Progenitor cell of endocrine pancreas (in vitro differentiated cells): ENCODE measurements at regions not wholly inside any gene's neighbourhood (a gene's known extent, or its start where the extent isn't known, plus 50 kb on each side); places are given as distances from the start of the nearest gene placed in this dataset.

Experiments used
- DNase-seq: peaks from one replicate; pipeline ENCODE4 v3.0.0; 2021; ENCODE audit warnings: low spot score; ENCODE audit not compliant: unreplicated experiment
- H3K27ac Mint-ChIP-seq: 2 replicates; pipeline ENCODE4 v1.8.0; 2021; ENCODE audit warnings: mild to moderate bottlenecking, moderate library complexity, mixed read lengths
- H3K27me3 Mint-ChIP-seq: 2 replicates; pipeline ENCODE4 v1.8.0; 2021; ENCODE audit warnings: mixed read lengths
- H3K36me3 Mint-ChIP-seq: 2 replicates; pipeline ENCODE4 v1.8.0; 2022; ENCODE audit warnings: mixed read lengths; ENCODE audit not compliant: insufficient read depth
- H3K4me1 Mint-ChIP-seq: 2 replicates; pipeline ENCODE4 v1.8.0; 2021; ENCODE audit warnings: low read depth, mixed read lengths
- H3K4me3 Mint-ChIP-seq: 2 replicates; pipeline ENCODE4 v1.8.0; 2021; ENCODE audit warnings: low read depth, mild to moderate bottlenecking, moderate library complexity, mixed read lengths
- H3K9me3 Mint-ChIP-seq: 2 replicates; pipeline ENCODE4 v1.8.0; 2021; ENCODE audit warnings: low read depth, mixed read lengths
- CTCF ChIP-seq: fragments of 200-600 bp; sonication (generic); IDR thresholded peaks from one replicate; pipeline ENCODE4 v1.5.0; 2021; ENCODE audit warnings: antibody characterized with exemption, mild to moderate bottlenecking; ENCODE audit not compliant: unreplicated experiment

GRCh38 chr4:161238033-161238432 is 925.8 kb downstream of the FSTL5 start:
- H3K36me3 Mint-ChIP-seq, result no peaks in the 10 kb centered on the region
- peaks cover 3% of the 10 kb centered on the region for H3K4me1 Mint-ChIP-seq
- no peak overlapping the region for H3K4me3 Mint-ChIP-seq
- no peaks in the 10 kb centered on the region for H3K27me3 Mint-ChIP-seq
- DNase-seq, result no peak
- peaks cover 3% of the 10 kb centered on the region for H3K9me3 Mint-ChIP-seq
- no peak overlapping the region for H3K27ac Mint-ChIP-seq
- TF ChIP-seq CTCF, result no peak

DNA sequence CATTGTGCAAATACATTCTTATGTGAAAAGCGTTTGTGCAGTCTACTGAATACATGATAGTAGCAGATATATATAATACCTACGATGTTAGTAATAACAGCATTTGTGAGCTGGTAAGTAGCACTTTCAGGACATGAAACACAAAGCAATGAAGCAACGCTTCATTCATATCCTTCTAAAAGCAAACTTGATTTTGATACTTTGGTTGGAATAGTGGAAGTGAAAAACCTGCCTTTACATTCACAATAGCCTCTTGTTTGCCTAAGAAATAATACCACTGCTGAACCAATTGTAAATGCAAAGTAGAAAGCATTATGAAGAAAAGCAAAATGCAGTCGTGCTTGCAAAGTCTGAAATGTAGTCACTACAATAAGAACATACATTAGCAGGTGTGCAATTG is 926.3 kb downstream of the FSTL5 start:
- Mint-ChIP-seq H3K4me3 (no peak overlapping the region), H3K4me1 (peaks cover 3% of the 10 kb centered on the region), H3K27ac (no peak overlapping the region), H3K9me3 (peaks cover 3% of the 10 kb centered on the region), H3K27me3 (no peaks in the 10 kb centered on the region), H3K36me3 (no peaks in the 10 kb centered on the region)
- no peak for TF ChIP-seq CTCF
- DNase-seq, result no peak

DNA sequence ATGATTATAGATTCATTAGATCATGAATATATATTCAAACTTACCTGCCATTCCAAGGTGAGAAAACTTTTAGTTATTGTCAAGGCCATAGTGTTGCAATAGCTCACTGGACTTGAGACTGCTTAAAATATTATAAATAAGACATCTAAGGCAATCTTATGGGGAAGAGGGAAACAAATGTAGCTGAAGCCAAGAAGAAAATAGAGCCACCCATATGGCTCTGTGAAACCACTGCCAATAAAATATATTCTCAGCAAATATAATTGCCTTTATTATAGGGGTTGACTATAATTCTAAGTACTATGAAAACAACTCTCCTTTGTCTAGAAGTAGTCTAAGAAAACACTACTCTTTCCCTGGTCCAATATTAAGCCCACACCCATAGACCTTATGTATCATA is 938.5 kb downstream of the FSTL5 start:
- Mint-ChIP-seq H3K36me3 (peaks cover 2% of the 10 kb centered on the region), H3K9me3 (peaks cover 18% of the 10 kb centered on the region), H3K27me3 (no peaks in the 10 kb centered on the region), H3K4me3 (no peak overlapping the region), H3K4me1 (peaks cover 7% of the 10 kb centered on the region), H3K27ac (no peak overlapping the region)
- no peak for DNase-seq
- TF ChIP-seq CTCF, result no peak

GRCh38 chr4:161222889-161223288 is 940.9 kb downstream of the FSTL5 start:
- H3K36me3 Mint-ChIP-seq, result peaks cover 2% of the 10 kb centered on the region
- no peaks in the 10 kb centered on the region for H3K27me3 Mint-ChIP-seq
- no peak for DNase-seq
- no peak overlapping the region for H3K4me3 Mint-ChIP-seq
- no peak for TF ChIP-seq CTCF
- H3K4me1 Mint-ChIP-seq, result peaks cover 7% of the 10 kb centered on the region
- H3K27ac Mint-ChIP-seq, result no peak overlapping the region
- peaks cover 14% of the 10 kb centered on the region for H3K9me3 Mint-ChIP-seq

DNA sequence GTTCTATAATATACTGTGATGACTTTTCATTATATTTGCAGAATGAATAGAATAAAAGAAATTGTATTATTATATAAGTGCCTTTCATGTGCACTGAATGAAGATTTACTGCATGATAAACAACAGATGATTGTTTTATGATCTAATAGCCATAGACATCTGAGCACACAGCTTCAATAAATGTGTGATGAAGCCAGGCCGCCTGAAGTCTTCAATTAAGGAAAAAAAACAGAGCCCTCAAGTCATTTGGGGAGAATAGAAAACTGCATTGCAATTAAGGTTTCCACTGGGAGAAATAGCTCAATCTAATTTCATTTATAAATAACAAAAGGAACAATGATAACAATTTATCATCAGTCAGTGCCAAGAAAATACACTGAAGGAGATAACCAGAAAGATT is 955.2 kb downstream of the FSTL5 start:
- Mint-ChIP-seq H3K4me1 (no peaks in the 10 kb centered on the region), H3K27me3 (no peaks in the 10 kb centered on the region), H3K9me3 (peaks cover 20% of the 10 kb centered on the region), H3K4me3 (no peak overlapping the region), H3K36me3 (no peaks in the 10 kb centered on the region), H3K27ac (no peak overlapping the region)
- no peak for DNase-seq
- TF ChIP-seq CTCF, result no peak
